ENCODE measurements at regions not wholly inside any gene's neighbourhood (a gene's known extent, or its start where the extent isn't known, plus 50 kb on each side); places are given as distances from the start of the nearest gene placed in this dataset.
"Not testable (repeated sequence)": the region's sequence is repeated elsewhere in the genome, so short reads cannot be mapped to it uniquely, and the experiment has no call there.

DNA sequence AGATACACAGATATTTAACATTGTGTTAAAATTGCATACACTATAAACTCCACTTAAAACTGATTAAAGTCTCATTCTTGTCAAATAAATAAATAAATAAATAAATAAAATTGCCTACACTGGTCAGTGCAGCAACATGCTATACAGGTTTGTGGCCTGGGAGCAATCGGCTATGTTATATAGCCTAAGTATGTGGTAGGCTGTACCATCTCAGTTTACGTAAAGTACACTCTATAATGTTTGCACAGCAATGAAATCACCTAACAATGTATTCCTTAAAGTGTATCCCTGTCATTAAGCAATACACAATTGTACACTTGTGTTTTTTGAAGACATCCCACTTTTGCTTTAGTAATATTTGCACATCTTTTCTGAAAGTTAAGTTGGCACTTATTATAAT, 337.7 kb upstream of the SETBP1 start:
- TF ChIP-seq, protein P1, sequence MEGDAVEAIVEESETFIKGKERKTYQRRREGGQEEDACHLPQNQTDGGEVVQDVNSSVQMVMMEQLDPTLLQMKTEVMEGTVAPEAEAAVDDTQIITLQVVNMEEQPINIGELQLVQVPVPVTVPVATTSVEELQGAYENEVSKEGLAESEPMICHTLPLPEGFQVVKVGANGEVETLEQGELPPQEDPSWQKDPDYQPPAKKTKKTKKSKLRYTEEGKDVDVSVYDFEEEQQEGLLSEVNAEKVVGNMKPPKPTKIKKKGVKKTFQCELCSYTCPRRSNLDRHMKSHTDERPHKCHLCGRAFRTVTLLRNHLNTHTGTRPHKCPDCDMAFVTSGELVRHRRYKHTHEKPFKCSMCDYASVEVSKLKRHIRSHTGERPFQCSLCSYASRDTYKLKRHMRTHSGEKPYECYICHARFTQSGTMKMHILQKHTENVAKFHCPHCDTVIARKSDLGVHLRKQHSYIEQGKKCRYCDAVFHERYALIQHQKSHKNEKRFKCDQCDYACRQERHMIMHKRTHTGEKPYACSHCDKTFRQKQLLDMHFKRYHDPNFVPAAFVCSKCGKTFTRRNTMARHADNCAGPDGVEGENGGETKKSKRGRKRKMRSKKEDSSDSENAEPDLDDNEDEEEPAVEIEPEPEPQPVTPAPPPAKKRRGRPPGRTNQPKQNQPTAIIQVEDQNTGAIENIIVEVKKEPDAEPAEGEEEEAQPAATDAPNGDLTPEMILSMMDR (IDR thresholded peaks at IDR 0.05; ENCODE audit: low read depth, low read length): no peak
- DNase-seq (ENCODE audit: low read depth, low spot score): no peak
- in situ Hi-C loops (cut with HindIII; ENCODE audit: low sequenced_read_pairs): no loop called here
- no peak overlapping the region for H3K4me3 ChIP-seq (ENCODE audit: low read depth, low read length)

GRCh38 chr18:44343570-44343969, 337.1 kb upstream of the SETBP1 start:
- H3K4me3 ChIP-seq (ENCODE audit: low read depth, low read length): no peak overlapping the region
- in situ Hi-C loops (cut with HindIII; ENCODE audit: low sequenced_read_pairs): no loop called here
- TF ChIP-seq, protein P1 (IDR thresholded peaks at IDR 0.05; ENCODE audit: low read depth, low read length): no peak
- peak; percentile 13 for DNase-seq (ENCODE audit: low read depth, low spot score)

GRCh38 chr18:44356566-44357157, 324.0 kb upstream of the SETBP1 start:
- TF ChIP-seq, protein P1 (IDR thresholded peaks at IDR 0.05; ENCODE audit: low read depth, low read length): no peak
- H3K4me3 ChIP-seq (ENCODE audit: low read depth, low read length): no peak overlapping the region
- in situ Hi-C loops (cut with HindIII; ENCODE audit: low sequenced_read_pairs): no loop called here
- no peak for DNase-seq (ENCODE audit: low read depth, low spot score)

GRCh38 chr18:44358402-44358801, 322.3 kb upstream of the SETBP1 start:
- no peak for DNase-seq (ENCODE audit: low read depth, low spot score)
- in situ Hi-C loops (cut with HindIII; ENCODE audit: low sequenced_read_pairs): no loop called here
- no peak overlapping the region for H3K4me3 ChIP-seq (ENCODE audit: low read depth, low read length)
- TF ChIP-seq, protein P1 (IDR thresholded peaks at IDR 0.05; ENCODE audit: low read depth, low read length): no peak

DNA sequence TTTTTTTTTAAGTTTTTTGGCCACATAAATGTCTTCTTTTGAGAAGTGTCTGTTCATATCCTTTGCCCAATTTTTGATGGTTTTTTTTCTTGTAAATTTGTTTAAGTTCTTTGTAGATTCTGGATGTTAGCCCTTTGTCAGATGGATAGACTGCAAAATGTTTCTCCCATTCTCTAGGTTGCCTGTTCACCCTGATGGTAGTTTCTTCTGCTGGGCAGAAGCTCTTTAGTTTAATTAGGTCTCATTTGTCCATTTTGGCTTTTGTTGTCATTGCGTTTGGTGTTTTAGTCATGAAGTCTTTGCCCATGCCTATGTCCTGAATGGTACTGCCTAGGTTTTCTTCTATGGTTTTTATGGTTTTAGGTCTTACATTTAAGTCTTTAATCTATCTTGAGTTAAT, 320.9 kb upstream of the SETBP1 start:
- H3K4me3 ChIP-seq (ENCODE audit: low read depth, low read length); in situ Hi-C loops (cut with HindIII; ENCODE audit: low sequenced_read_pairs); DNase-seq (ENCODE audit: low read depth, low spot score): not testable (repeated sequence)

- DNase-seq (ENCODE audit: low read depth, low spot score); in situ Hi-C loops (cut with HindIII; ENCODE audit: low sequenced_read_pairs); H3K4me3 ChIP-seq (ENCODE audit: low read depth, low read length): not testable (repeated sequence)
Measured at GRCh38 chr18:44362213-44362612, 318.5 kb upstream of the SETBP1 start.

DNA sequence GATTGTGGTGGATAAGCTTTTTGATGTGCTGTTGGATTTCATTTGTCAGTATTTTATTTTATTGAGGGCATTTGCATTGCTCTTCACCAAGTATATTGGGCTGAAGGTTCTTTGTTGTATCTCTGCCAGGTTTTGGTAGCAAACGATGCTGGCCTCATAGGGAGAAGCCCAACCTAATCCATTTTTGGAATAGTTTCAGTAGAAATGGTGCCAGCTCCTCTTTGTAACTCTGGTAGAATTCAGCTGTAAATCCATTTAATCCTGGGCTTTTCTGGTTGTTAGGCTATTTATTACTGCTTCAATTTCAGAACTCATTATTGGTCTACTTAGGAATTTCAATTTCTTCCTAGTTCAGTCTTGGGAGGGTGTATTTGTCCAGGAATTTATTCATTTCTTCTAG, 309.8 kb upstream of the SETBP1 start:
- DNase-seq (ENCODE audit: low read depth, low spot score): no peak
- in situ Hi-C loops (cut with HindIII; ENCODE audit: low sequenced_read_pairs): no loop called here
- TF ChIP-seq, protein P1 (IDR thresholded peaks at IDR 0.05; ENCODE audit: low read depth, low read length): no peak
- no peak overlapping the region for H3K4me3 ChIP-seq (ENCODE audit: low read depth, low read length)

DNA sequence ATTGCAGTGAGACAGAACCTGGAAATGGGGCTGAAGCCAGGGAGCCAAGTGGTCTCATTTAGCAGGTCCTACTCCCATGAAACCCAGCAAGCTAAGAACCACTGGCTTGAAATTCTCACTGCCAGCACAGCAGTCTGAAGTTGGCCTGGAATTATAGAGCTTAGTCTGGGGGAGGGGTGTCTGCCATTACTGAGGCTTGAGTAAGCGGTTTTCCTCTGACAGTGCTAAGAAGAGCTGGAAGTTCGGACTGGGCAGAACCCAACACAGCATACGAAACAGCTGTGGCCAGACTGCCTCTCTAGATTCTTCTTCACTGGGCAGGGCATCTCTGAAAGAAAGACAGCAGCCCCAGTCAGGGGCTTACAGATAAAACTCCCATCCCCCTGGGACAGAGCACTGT, 305.7 kb upstream of the SETBP1 start:
- in situ Hi-C loops (cut with HindIII; ENCODE audit: low sequenced_read_pairs): no loop called here
- DNase-seq (ENCODE audit: low read depth, low spot score): no peak
- H3K4me3 ChIP-seq (ENCODE audit: low read depth, low read length): no peak overlapping the region
- TF ChIP-seq, protein P1 (IDR thresholded peaks at IDR 0.05; ENCODE audit: low read depth, low read length): no peak

Data from astrocyte of the spinal cord (primary cell).